ENCODE measurements at regions not wholly inside any gene's neighbourhood (a gene's known extent, or its start where the extent isn't known, plus 50 kb on each side); places are given as distances from the start of the nearest gene placed in this dataset.
"Not testable (repeated sequence)": the region's sequence is repeated elsewhere in the genome, so short reads cannot be mapped to it uniquely, and the experiment has no call there.

GRCh38 chr2:238599549-238600505 lies 173.1 kb downstream of the ASB1 start:
- no peak for DNase-seq (ENCODE audit: low read depth)

DNA sequence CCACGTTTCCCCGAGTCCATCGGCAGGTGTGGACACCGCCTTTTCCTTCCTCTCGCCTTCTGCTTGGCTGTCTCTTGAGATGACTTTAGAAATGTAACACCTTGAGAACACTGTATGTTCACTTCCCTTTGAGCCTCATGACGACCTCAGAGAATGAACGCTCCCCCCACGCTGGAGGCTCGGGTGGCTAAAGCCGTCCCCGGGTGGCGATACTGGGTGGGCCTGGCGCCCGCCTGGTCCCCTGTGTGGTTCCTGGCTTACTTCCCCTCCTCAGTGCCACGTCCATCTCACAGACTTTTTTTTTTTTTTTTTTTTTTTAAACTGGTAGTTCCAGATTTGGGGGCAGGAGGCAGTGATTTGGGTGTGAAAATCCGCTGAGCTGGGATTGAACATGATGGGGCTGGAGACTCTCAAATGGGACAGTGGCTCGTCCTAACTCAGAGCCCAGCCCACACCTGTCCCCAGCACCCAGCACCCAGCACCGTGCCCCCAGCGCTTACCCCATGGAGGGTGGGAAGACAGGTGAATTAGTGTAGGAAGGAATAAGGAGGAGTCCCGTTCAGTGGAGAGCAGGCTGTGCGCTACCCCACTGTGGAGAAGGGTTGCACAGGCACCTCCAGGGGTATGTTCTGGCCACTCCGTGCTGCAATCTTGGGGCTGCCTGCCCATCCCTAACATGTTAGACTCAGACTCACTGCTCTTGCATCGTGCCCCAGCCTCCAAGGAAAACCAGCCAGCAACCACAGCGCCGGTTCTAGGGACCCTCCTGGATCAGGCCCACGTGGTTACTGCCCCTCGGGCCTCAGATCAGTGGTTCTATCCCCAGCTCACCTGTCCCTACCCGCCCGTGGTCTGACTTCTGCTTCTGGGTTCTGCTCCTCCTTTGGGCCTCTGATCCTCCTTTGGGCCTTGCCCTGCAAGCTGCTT lies 174.0 kb downstream of the ASB1 start:
- DNase-seq (ENCODE audit: low read depth) = no peak

DNA sequence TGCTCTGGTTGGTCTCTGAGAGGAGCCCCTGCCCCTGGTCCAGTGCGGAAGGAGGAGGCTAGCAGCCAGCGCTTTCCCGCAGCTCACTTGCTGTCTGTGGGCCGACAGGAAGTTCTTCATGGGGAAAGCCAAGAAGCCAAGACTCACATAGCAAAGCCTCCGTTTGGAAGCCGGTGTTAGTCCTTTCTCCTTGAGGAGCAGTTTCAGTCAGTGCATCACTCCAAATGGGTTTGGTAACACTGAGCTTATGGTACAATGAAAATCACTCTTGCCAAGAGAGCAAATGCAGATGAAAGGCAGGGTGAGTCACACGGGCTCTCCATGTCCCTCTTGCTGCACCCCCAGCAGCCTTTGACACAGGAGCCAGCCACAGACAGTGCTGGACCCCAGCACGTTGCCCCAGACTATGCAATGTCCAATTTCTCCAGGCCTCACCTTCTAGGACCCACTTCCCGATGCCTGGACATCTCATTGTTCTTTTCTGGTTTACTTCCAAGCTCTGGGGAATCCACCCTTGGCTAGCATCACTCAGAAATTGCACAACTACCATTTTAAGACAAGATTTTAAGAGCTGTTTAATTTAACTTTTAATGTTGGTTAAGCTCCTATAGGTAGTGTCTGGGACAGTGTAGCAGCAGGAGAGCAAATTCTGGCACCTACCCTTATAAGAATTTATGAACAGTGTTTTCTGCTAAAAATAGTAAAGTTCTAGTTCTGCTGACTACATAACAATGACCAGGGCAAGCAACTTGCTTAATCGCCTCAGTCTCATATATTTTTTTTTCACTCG lies 174.9 kb downstream of the ASB1 start:
- DNase-seq (ENCODE audit: low read depth) = no peak

DNA sequence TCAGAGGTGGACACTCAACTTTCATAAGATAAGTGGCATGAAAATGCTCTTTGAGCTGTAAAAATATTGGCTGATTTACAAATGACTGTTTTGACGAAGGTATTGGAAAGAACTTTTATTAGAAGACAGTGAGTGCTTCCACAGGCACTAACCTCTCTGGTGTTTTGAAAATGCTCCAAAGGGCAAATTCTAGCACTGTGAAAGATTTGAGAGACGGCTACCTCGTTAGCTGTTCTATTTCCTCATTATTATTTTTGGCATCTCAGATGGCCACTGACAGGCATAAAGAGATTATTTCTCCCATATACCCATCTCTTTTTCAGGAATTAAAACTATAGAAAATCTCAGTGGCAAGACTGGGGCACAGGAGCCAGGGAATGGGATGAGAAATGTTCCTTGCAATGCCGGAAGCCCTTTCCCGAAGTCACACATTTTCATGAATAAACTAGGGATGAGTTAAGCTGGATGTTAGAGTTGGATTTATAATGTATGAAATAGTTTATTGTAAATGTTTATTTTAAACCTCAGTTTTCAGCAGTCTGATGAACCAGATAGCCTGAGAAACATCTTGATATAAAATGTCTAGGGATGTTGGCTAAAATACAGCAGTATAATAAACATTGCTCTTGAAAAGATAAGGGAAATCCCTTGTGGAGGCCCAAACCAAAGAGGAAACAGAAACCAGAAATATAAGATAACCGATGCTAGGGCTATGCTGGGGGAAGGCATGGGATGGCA lies 175.7 kb downstream of the ASB1 start:
- no peak for DNase-seq (ENCODE audit: low read depth)

- no peak for DNase-seq (ENCODE audit: low read depth)
Observed at GRCh38 chr2:238603596-238603995, 176.9 kb downstream of the ASB1 start.

DNA sequence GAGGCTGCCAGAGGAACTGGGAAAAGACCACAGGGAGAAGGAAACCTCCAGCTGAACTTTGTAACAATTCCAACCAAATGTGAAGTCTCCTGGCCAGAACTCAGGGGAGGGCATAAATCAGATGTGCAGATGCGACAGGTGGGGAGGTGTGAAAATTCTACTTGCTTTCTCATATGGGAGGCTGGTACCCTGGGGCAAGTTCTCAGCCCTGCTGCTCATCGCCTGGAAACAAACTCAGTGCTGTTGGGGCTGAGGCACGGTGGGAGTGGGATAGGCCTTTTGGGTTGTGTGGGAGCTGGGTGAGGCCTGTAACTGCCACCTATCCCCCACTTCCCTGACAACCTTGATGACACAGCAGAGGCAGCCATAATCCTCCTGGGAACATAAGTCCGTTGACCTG lies 179.6 kb downstream of the ASB1 start:
- DNase-seq (ENCODE audit: low read depth) = no peak

DNA sequence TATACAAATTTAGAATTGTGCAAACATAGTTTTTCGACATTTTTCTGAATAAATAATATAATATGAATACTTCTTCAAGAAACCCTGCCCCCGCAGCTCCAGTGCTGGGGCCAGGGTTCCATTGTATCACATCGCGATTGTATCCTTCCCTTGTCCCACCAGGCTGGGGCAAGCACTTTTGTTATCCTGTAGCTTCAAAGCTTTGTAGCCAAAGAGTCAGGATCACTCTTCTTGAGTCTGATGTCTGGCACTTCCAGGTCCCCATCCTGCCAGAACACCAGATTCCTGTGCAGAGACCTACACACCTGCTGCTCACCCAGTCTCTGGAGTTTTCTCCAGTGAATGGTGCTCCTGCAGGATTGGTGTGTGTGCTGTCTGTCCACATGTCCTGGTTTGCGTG lies 186.9 kb downstream of the ASB1 start:
- no peak for DNase-seq (ENCODE audit: low read depth)

- DNase-seq (ENCODE audit: low read depth) = no peak
Observed at GRCh38 chr2:238614376-238614775, 187.6 kb downstream of the ASB1 start.

DNA sequence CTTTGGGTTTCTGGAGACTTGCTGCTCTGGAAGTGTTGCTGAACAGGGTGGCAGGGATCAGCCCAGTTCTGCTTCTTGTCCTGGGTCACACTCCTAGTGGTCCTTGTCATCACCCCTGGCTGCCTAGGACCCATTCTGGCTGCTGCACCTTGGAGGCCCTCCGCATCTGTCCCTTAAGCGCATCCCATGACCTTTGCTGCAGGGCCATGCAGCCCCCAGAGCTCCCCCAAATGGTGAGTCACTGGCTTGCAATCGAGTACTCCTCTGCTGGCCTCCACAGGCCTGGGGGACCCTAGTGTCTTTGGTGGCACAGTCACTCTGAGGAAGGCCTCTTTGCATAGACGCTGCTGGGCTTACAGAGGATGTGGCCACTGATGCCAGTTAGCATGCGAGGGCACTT lies 188.5 kb downstream of the ASB1 start:
- DNase-seq (ENCODE audit: low read depth) = no peak

GRCh38 chr2:238616681-238617080 lies 190.0 kb downstream of the ASB1 start:
- DNase-seq (ENCODE audit: low read depth) = no peak

DNA sequence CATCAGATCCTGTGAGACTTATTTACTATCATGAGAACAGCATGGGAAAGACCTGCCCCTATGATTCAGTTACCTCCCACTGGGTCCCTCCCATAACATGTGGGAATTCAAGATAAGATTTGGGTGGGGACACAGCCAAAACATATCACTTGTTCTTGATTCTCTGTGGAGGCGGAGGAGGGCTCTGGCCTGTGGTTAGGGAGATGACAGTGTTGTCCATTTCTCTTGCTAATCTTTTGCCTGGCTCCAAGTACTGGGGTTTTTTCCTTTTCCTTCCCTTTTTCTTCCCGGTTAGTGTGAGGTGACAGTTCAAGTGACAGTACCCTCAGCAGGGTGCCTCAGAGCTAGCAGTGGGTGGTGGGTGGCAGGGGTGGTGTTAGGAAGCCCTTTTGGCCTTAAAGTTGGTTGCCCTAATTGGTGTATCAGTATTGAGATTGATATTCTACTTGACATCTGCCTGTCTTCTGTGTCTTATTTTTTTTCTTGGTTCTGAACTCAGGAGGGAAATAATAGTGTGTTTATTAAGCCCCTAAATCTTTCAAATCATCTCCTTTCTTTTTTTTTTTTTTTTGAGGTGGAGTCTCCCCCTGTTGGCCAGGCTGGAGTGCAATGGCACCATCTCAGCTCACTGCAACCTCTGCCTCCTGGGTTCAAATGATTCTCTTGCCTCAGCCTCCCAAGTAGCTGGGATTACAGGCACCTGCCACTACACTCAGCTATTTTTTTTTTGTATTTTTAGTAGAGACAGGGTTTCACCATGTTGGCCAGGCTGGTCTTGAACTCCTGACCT lies 192.0 kb downstream of the ASB1 start:
- DNase-seq (ENCODE audit: low read depth) = not testable (repeated sequence)

DNA sequence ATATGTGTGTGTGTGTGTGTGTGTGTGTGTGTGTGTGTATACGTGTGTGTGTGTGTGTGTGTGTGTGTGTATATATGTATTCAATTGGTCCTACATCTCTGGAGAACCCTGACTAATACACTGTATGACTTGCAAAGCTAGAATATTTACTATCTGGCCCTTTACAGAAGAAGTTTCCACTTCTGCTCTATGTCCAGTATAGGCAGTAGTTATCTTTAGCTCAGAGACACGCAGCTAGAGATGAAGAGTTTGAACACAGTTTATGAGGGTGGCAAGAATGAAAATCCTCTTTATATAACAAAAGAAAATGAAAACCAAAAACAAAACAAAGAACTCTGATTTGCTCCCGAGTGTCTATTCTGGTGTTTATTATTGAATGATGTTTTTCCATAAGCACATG lies 201.2 kb downstream of the ASB1 start:
- no peak for DNase-seq (ENCODE audit: low read depth)

- DNase-seq (ENCODE audit: low read depth) = no peak
Observed at GRCh38 chr2:238629064-238629463, 202.3 kb downstream of the ASB1 start.

GRCh38 chr2:238631491-238632180 lies 204.9 kb downstream of the ASB1 start:
- no peak for DNase-seq (ENCODE audit: low read depth)

DNA sequence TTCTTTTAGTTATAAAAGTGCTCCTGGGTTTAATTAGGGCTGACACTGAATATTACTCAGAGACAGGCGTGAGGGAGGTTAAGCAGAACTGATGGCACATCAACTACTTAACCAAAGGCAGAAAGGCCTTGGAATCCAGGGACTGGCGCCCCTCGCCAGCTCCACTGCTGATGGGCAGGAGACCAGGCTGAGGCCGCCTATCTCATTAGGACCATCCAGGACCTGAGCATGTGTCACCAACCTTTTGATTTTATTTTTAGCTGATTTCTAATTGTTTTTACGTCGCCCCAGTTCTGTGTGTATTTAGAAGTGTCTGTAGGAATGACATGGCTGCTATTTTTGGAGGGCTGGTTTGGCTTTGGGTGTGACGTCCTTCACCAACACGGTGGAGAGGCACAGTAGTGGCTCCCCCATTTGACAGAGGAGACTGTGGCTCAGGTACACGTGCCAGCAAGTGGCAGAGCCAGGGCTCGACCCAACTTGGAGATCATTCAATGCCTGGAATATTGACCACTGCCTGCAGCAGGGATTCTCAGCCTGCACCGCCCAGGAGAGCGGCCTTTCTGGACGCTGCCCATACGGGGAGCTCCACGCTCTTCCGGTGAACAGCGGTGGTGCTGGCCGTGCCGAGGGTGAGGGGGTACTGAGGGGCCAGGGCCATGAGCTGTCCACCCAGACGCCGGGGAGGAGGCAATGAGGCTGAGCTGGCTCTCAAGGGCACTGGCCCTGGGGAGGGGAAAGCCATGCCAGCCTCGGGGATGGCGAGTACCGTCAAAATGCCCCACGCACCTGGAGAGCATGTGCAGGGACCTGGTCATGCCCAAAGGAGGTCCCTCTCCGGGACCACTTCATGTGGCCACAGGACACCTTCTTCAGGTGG lies 205.7 kb downstream of the ASB1 start:
- DNase-seq (ENCODE audit: low read depth) = no peak

- no peak for DNase-seq (ENCODE audit: low read depth)
Observed at GRCh38 chr2:238633426-238634328, 206.9 kb downstream of the ASB1 start.

DNA sequence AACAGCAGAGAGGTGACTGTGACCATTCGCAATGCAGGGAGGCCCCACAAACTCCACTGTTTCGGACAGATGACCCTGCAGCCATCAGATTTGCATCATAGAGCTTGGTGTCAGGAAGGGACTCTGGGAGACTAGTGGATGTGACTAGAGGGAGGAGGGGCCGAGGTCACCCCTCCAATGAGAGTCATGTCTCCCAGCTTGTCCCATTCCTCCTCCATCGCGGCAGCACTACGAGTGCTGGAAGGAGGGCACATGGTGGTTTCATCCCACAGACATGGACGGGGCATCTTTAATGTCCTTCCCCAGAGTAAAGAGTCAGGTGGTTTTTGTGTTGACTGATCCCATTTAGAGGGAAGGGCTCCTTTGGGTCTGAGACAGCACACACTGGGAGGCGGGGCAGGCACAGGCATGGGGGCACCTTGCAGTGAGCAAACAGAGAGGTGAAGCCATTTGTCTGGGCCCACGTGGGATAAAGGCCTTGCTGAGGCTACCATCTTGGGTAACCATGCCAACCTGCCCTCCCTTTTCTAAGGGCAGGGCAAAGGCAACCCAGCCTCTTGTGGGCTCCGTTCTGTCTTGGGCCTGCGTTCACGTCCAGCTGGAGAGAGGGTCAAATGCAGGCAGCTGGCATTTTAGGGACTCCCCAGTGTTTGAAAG lies 208.1 kb downstream of the ASB1 start:
- no peak for DNase-seq (ENCODE audit: low read depth)
